Endothelial cell of umbilical vein (primary cell): ENCODE measurements at regions not wholly inside any gene's neighbourhood (a gene's known extent, or its start where the extent isn't known, plus 50 kb on each side); places are given as distances from the start of the nearest gene placed in this dataset.

Experiments used
- CTCF ChIP-seq, 2 donors: IDR thresholded peaks; 1 replicate in 1 of 2; 2 replicates in 1 of 2; pipeline ENCODE4 v1.5.1; 2011; ENCODE audit warnings: low read length in 2 of 2, mild to moderate bottlenecking in 2 of 2, moderate library complexity in 2 of 2, control low read depth in 1 of 2, inconsistent platforms in 1 of 2, low read depth in 1 of 2; ENCODE audit not compliant: insufficient read depth in 1 of 2; ENCODE audit errors: extremely low read depth in 1 of 2
- POLR2A ChIP-seq: IDR thresholded peaks from 2 replicates; pipeline ENCODE4 v1.6.1; 2012; ENCODE audit warnings: low read depth, mild to moderate bottlenecking, control low read depth, low read length

DNA sequence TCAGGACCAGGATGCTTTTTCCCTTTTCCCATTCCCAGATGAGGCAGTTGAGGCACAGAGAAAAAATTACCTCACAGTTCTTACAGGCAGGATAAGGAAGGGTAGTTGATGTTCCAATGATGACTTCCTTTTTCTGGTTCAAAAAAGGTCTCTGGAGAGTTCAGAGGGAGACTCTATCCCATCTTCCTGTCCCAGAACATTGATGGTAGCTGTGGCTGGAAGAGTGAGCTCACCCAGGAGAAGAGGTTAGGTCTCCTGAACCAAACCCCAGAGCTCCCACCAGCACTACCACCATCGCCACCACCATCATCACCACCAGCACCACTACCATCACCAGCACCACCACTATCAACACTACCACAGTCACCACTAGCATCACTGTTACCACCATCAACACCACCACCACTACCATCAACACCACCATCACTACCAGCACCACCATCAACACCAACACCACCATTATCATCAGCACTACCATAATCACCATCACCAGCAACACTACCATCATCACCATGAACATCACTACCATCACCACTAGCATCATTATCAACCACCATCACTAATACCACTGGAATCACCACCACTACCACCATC lies 105.5 kb upstream of the RUNX3 start:
- no peak for TF ChIP-seq CTCF (IDR thresholded peaks at IDR 0.05; ENCODE audit: extremely low read depth in 1 of 2, insufficient read depth in 1 of 2, low read depth in 1 of 2, low read length in 2 of 2)
- TF ChIP-seq POLR2A = no peak
